ENCODE measurements at regions not wholly inside any gene's neighbourhood (a gene's known extent, or its start where the extent isn't known, plus 50 kb on each side); places are given as distances from the start of the nearest gene placed in this dataset.
"Not testable (repeated sequence)": the region's sequence is repeated elsewhere in the genome, so short reads cannot be mapped to it uniquely, and the experiment has no call there.

DNA sequence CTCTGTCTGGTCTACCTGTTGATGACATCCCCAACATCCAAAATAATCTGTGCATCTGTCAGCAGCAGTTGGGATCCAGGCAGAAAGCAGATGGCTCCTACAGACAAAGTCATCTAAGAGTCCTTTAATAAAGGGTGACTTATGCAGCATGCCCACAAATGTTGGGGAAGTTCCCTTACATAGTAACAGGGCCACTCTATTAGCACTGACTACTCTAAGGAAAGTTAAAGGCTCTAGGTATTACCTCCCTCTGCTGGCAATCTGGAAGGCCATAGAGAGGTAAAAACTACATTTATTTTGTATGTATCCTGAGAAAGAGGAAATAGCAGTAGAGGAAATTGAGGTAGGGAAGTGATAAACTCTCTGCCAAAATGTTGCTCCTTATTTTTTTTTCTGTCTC, 209.6 kb downstream of the RBMY1J start:
- H3K4me2 ChIP-seq (ENCODE audit: insufficient read depth, low read length); H4K20me1 ChIP-seq (replicated peaks; ENCODE audit: control insufficient read depth, extremely low read depth, insufficient read depth, low read length); BruUV-seq (replicated peaks); H3K27ac ChIP-seq (ENCODE audit: insufficient read depth, low read depth, low read length); H3K36me3 ChIP-seq (ENCODE audit: control insufficient read depth in 2 of 2, extremely low read depth in 1 of 2, insufficient read depth in 2 of 2, low read length in 2 of 2); CTCF ChIA-PET; H3K4me1 ChIP-seq (ENCODE audit: control insufficient read depth, extremely low read depth, insufficient read depth, low read length); H3K4me3 ChIP-seq (replicated peaks in 1 of 3; ENCODE audit: insufficient read depth in 1 of 3, low read depth in 1 of 3, low read length in 3 of 3); DNase-seq (ENCODE audit: low read depth, low spot score); H3K27me3 ChIP-seq (ENCODE audit: control insufficient read depth in 2 of 2, insufficient read depth in 2 of 2, low read length in 2 of 2); H3K9ac ChIP-seq (replicated peaks; ENCODE audit: extremely low read depth, insufficient read depth, low read length); POLR2A ChIA-PET; H3K9me1 ChIP-seq (replicated peaks; ENCODE audit: control insufficient read depth, extremely low read depth, insufficient read depth, low read length); H3K9me3 ChIP-seq (replicated peaks; ENCODE audit: control insufficient read depth, insufficient read depth, low read length); intact Hi-C loops (cut with micrococcal nuclease); dilution Hi-C loops (cut with MboI; ENCODE audit: extremely low pct_ligation_motif_present, low sequenced_read_pairs); FAIRE-seq; H2AFZ ChIP-seq (ENCODE audit: low read depth, low read length); H3K79me2 ChIP-seq (ENCODE audit: control insufficient read depth, insufficient read depth, low read length): not testable (repeated sequence)

Data from endothelial cell of umbilical vein (primary cell).